ENCODE measurements at regions not wholly inside any gene's neighbourhood (a gene's known extent, or its start where the extent isn't known, plus 50 kb on each side); places are given as distances from the start of the nearest gene placed in this dataset.

- DNase-seq (ENCODE audit: extremely low read depth, low read depth): no peak
Measured at GRCh38 chr2:106705877-106706276, 180.1 kb downstream of the ST6GAL2 start.

DNA sequence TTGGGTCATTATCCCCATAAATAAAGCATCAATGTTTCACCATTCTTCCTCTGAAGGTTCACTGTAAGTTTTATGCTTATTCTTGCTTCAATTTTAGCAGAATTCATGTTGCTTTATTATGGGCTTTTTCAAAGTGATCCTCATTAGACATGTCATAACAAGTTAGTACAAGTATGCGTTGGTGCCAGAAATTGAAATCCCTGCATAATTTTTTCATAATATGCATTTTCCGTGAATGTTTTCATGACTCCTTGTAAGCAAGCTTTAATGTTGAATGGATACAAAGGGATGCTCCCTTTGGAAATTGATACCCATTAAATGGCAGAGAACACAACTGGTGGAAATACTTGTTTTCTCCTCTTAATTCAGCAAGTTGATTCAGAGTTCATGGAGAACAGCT, 179.7 kb downstream of the ST6GAL2 start:
- DNase-seq (ENCODE audit: extremely low read depth, low read depth): no peak

DNA sequence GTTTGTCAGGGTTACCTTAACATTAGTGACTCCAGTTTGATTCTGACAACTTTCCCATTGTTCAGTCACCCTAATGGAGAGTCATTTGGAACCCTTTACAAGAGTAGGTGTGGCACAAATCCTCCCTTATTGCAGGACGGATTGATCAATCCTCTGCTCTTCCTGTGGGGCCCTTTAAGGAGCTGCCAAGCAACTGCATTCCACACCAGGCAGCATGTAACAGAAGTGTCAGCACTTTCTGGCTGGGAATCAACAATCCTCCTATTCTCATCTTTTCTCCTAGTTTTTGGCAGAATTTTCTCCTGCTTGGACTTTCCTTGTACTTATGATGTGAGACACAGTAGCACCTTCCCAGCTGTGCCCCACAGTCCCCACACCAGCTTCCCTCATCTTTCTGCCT, 177.8 kb downstream of the ST6GAL2 start:
- DNase-seq (ENCODE audit: extremely low read depth, low read depth): no peak

DNA sequence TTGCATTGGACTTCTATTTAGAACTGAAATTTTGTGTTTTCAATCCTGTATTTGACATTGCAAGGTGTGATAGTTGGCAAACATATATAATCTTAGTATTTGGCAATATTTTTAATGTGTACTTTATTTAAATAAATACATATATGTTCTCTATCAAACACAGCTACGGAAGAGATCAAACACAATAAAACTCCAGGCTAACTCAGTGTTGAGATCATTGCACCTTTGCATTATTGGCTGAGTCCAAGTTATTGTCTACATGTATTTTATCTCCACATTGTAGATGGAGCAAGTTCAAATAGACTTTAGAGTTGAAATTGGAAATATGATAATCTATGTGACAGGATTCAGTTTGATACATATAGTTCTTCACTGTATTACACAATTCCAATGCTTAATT, 176.7 kb downstream of the ST6GAL2 start:
- DNase-seq (ENCODE audit: extremely low read depth, low read depth): no peak

GRCh38 chr2:106719222-106719621, 166.7 kb downstream of the ST6GAL2 start:
- DNase-seq (ENCODE audit: extremely low read depth, low read depth): no peak

DNA sequence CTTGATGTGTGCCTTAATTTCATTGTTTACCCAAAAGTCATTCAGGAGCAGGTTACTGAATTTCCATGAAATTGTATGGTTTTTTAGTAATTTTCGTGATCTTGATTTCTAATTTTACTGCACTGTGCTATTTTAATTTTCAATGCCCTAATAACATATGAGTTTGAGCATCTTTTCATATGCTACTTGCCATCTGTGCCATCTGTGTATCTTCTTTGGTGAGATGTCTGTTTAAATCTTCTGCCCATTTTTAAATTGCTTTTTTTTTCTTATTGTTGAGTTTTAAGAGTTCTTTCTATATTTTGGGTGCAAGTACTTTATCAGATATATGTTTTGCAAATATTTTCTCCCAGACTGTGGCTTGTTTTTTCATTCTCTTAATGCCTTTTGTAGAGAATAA, 165.9 kb downstream of the ST6GAL2 start:
- DNase-seq (ENCODE audit: extremely low read depth, low read depth): no peak

GRCh38 chr2:106724301-106724794, 161.6 kb downstream of the ST6GAL2 start:
- DNase-seq (ENCODE audit: extremely low read depth, low read depth): no peak

DNA sequence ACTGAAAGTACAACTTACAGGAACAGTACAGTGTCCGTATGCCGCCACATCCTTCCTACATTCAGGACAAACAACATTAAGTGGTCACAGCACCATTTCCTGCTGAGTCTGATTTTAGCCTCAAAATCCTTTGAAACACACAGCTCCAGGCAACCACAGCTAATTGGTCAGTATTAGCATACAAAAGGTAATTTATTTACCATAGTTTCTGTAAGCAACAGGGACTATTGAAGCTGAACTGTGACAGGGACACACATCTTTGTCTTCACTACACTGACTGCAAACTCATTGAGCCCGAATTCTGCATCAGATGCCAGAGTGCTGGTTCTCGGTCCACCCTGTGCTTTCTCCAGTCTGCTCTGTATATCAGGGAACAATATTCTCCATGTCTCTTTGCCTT, 151.8 kb downstream of the ST6GAL2 start:
- DNase-seq (ENCODE audit: extremely low read depth, low read depth): no peak

DNA sequence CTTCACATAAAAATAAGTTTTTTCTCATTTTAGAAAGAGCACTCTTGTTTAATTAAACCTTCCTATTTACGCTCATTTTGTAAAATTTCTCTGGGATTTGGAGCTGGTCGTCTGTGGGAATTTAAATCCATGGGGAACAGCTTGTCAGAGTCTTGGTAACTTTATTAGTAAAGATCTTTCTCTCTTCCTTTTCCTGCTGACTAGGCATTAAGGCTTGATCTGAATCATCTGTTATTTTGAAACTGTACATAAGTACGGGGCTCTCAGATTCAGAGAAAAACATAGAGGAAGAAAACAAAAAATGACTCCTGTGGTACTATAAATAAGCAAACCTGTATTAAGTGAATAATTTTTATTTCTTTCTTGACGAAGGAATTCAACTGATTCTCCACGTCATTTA, 150.2 kb downstream of the ST6GAL2 start:
- no peak for DNase-seq (ENCODE audit: extremely low read depth, low read depth)

GRCh38 chr2:106736221-106736620, 149.7 kb downstream of the ST6GAL2 start:
- DNase-seq (ENCODE audit: extremely low read depth, low read depth): no peak

DNA sequence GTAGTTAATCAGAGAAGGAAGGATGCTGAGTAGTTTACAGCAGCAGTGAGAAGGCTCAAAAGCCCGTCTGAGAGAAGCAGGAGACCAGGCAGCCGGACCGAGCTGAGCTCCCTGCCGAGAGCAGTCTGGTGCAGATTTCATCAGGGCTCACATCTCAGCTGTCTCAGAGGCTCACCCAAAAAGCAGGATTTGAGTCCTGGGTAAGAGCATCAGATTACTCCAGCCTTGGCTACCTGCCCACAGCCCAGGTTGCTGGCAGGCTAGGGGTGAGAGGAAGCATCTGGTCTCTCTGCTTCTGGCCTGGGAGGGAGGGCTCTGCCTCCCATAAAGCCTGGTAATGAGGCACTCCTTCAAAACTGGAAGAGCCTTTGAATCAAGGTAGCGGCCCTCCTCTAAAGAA, 140.5 kb downstream of the ST6GAL2 start:
- DNase-seq (ENCODE audit: extremely low read depth, low read depth): no peak

- DNase-seq (ENCODE audit: extremely low read depth, low read depth): no peak
Measured at GRCh38 chr2:106749823-106750222, 136.1 kb downstream of the ST6GAL2 start.

Measured in NCI-H460 (cell line).